Panc1 (cell line): ENCODE measurements at regions not wholly inside any gene's neighbourhood (a gene's known extent, or its start where the extent isn't known, plus 50 kb on each side); places are given as distances from the start of the nearest gene placed in this dataset.

Experiments used
- ATAC-seq: fragments of 200-7000 bp; cut with Tn5 transposase; 2 replicates; pipeline ENCODE4 v1.9.1; 2020; ENCODE audit warnings: mild to moderate bottlenecking, moderate library complexity
- BruUV-seq: library from RNA; stranded (reverse); fragments of 400-500 nt; replicated peaks from 2 replicates; lab custom pipeline; 2021; lab: Mats Ljungman, UMichigan
- CTCF ChIA-PET: fragments of 300-600 bp; sonication (Branson Sonifier 250); formaldehyde crosslinking; loops from one replicate; lab custom pipeline; 2022; ENCODE audit warnings: antibody characterized with exemption; lab: Charles Lee
- POLR2A ChIA-PET: fragments of 300-600 bp; sonication (Branson Sonifier 250); formaldehyde crosslinking; loops from one replicate; lab custom pipeline; 2022; ENCODE audit warnings: antibody characterized with exemption; lab: Charles Lee
- DNase-seq: peaks from one replicate; pipeline ENCODE4 v3.0.0-alpha.2; 2010; ENCODE audit warnings: low read depth, low spot score
- H3K27ac ChIP-seq: 2 replicates; pipeline ENCODE4 v1.5.1; 2011; ENCODE audit warnings: mild to moderate bottlenecking, low read length, inconsistent platforms
- H3K27me3 ChIP-seq: fragments of 200-500 bp; sonication (Bioruptor generic); 2 replicates; pipeline ENCODE4 v1.6.0; 2014; ENCODE audit warnings: low read length, inconsistent platforms; ENCODE audit not compliant: control insufficient read depth, insufficient read depth
- H3K36me3 ChIP-seq: fragments of 200-500 bp; sonication (Bioruptor generic); 2 replicates; pipeline ENCODE4 v1.5.1; 2014; ENCODE audit warnings: inconsistent platforms, mild to moderate bottlenecking, low read length, moderate library complexity; ENCODE audit not compliant: control insufficient read depth, insufficient read depth
- H3K4me1 ChIP-seq: 2 replicates; pipeline ENCODE4 v1.5.1; 2011; ENCODE audit warnings: inconsistent platforms, mild to moderate bottlenecking, low read length, moderate library complexity; ENCODE audit not compliant: control insufficient read depth, insufficient read depth
- H3K4me3 ChIP-seq, 2 experiments: 2 replicates each; pipeline ENCODE4 v1.5.1; 2011 to 2012; ENCODE audit warnings: low read depth in 2 of 2, low read length in 2 of 2, mild to moderate bottlenecking in 2 of 2, inconsistent platforms in 1 of 2, moderate library complexity in 1 of 2
- H3K9me3 ChIP-seq: fragments of 200-500 bp; sonication (Bioruptor generic); 2 replicates; pipeline ENCODE4 v1.5.1; 2014; ENCODE audit warnings: low read depth, mild to moderate bottlenecking, inconsistent platforms, low read length, moderate library complexity; ENCODE audit not compliant: control insufficient read depth, insufficient read depth
- CTCF ChIP-seq: fragments of 450-650 bp; IDR thresholded peaks from 2 replicates; pipeline ENCODE4 v1.5.1; 2017; ENCODE audit warnings: mild to moderate bottlenecking
- POLR2AphosphoS5 ChIP-seq: IDR thresholded peaks from 2 replicates; pipeline ENCODE4 v1.6.1; 2012; ENCODE audit warnings: mild to moderate bottlenecking, low read depth, low read length, moderate library complexity
- REST ChIP-seq, 2 experiments: IDR thresholded peaks; 2 replicates each; pipeline ENCODE4 v1.6.1; 2011 to 2012; ENCODE audit warnings: low read depth in 2 of 2, control low read depth in 1 of 2, low read length in 1 of 2, mild to moderate bottlenecking in 1 of 2, moderate library complexity in 1 of 2; ENCODE audit not compliant: insufficient read depth in 1 of 2
- SIN3A ChIP-seq: IDR thresholded peaks from 2 replicates; pipeline ENCODE4 v1.6.1; 2012; ENCODE audit warnings: low read depth, mild to moderate bottlenecking, low read length, moderate library complexity, borderline replicate concordance; ENCODE audit not compliant: insufficient read depth
- TCF7L2 ChIP-seq: IDR thresholded peaks from 2 replicates; pipeline ENCODE4 v1.6.1; 2011; ENCODE audit warnings: mild to moderate bottlenecking, low read depth, low read length, inconsistent platforms
- in situ Hi-C: cut with HindIII; loops from 2 replicates; pipeline ENCODE4 v1.10.0; 2016; ENCODE audit warnings: low sequenced_read_pairs, low pct_unique_long_range_greater_than_20kb
- intact Hi-C: fragments of 100-400 bp; cut with micrococcal nuclease; formaldehyde crosslinking; loops from one replicate; pipeline ENCODE4 v1.10.0; 2022; ENCODE audit not compliant: unreplicated experiment

- BruUV-seq: no TSS peak
- POLR2A ChIA-PET: no interaction called here
- Histone ChIP-seq H3K4me1 (no peaks in the 10 kb centered on the region), H3K4me3 (no peak overlapping the region), H3K27ac (no peak overlapping the region), H3K27me3 (no peaks in the 10 kb centered on the region), H3K9me3 (no peaks in the 10 kb centered on the region), H3K36me3 (no peaks in the 10 kb centered on the region)
- in situ Hi-C loops (no loop called here), intact Hi-C loops (no loop called here)
- ATAC-seq (no peak), DNase-seq (no peak)
- CTCF ChIA-PET: no interaction called here
- TF ChIP-seq TCF7L2: no peak
These were observed 358.6 kb upstream of the NOCT start for GRCh38 chr4:138656990-138657389.

DNA sequence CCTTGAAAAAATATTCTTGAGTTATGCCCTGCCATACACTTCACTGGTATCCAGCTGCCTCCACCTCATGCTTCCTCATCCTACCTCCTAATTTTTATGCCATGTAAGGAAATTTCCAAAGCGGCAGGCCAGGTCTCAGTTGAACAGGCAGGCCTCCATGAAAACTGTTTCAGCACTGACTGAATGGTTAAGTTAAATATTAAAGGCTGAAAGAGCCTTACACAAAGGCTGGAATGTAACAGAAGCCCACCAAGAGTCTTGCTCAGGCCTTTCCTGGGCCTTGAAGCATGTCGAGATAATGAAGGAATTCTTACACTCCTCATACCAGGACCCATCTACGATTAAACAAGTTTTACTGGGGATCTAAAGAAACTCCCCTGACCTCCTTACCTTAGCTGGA is 359.6 kb upstream of the NOCT start:
- no peak for ATAC-seq
- H3K36me3 ChIP-seq: no peaks in the 10 kb centered on the region
- in situ Hi-C loops: no loop called here
- ChIA-PET POLR2A (no interaction called here), CTCF (no interaction called here)
- no peak overlapping the region for H3K27ac ChIP-seq
- no peaks in the 10 kb centered on the region for H3K4me1 ChIP-seq
- no peak overlapping the region for H3K4me3 ChIP-seq
- DNase-seq: no peak
- no TSS peak for BruUV-seq
- no peaks in the 10 kb centered on the region for H3K27me3 ChIP-seq
- intact Hi-C loops: no loop called here
- TF ChIP-seq CTCF (no peak), SIN3A (no peak), TCF7L2 (no peak), REST (IDR thresholded peaks at IDR 0.05; ENCODE audit: insufficient read depth in 1 of 2, low read depth in 2 of 2, low read length in 1 of 2) (no peak), POLR2AphosphoS5 (no peak)
- H3K9me3 ChIP-seq: no peaks in the 10 kb centered on the region

DNA sequence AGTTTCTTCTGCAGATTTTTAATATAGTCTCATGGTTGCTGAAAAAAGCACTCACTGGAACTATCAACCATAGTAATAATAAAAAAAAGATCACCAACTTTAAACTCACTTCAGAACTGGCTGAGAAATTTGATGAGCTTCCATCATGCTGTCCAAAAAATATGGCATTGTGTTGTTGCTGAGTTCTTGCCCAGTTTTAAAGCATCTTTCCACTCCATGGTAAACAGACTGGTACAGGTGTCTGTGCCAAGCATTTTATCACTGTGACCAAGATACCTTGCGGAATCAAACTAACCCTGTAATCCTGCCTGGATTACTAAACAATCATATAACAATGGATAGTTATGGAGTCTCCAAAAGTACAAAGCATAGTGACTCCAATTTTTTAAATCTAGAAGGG is 360.3 kb upstream of the NOCT start:
- TF ChIP-seq POLR2AphosphoS5: no peak
- H3K27ac ChIP-seq: no peak overlapping the region
- in situ Hi-C loops (no loop called here), intact Hi-C loops (no loop called here)
- POLR2A ChIA-PET: no interaction called here
- no peaks in the 10 kb centered on the region for H3K27me3 ChIP-seq
- no peaks in the 10 kb centered on the region for H3K9me3 ChIP-seq
- ATAC-seq: no peak
- H3K4me1 ChIP-seq: no peaks in the 10 kb centered on the region
- no peak for DNase-seq
- H3K4me3 ChIP-seq: no peak overlapping the region
- no TSS peak for BruUV-seq
- no peaks in the 10 kb centered on the region for H3K36me3 ChIP-seq
- CTCF ChIA-PET: no interaction called here
